ENCODE measurements at regions not wholly inside any gene's neighbourhood (a gene's known extent, or its start where the extent isn't known, plus 50 kb on each side); places are given as distances from the start of the nearest gene placed in this dataset.
A peak's percentile ranks its signal among the peaks of the same experiment; 100 is the strongest.

DNA sequence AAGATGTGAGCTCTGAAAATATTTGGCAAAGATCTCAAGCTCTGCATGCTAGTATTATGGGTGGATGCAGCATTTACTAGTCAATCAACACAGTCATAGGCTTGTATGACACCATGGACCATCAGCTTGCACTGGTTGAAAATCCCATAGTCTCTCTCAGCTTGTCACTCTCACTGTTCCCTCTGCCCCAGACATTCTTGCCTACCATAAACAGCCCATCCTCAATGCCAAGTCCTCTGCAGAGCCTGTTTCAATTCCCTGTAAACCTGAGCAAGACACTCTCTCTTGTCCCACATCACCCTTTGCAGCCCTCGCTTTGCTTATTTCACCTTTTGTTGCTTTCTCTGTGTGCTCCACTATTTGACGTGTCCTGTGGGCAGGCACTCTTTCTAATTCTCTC, 264.6 kb downstream of the ICE1 start:
- no peaks in the 10 kb centered on the region for H3K4me1 ChIP-seq (replicated peaks)

DNA sequence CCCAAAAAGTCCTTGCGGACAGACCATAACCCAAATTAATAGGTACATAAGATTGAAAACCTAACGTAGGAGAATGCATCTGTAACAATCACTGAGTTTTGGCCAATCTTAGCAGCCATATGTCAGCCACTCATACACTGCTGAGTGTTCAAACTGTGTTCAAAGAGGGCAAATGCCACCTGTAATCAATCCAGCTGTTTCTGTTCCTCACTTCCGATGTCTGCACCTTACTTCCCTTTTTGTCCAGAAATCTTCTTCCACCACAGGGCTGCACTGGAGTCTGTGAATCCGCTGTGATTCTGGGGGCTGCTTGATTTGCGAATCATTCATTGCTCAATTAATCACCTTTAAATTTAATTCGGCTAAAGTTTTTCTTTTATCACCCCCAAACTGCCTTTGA, 263.9 kb downstream of the ICE1 start:
- Histone ChIP-seq H3K36me3 (no peaks in the 10 kb centered on the region), H3K4me1 (replicated peaks) (no peaks in the 10 kb centered on the region), H3K27me3 (replicated peaks) (no peaks in the 10 kb centered on the region; the same call in 1 of the 2 replicates), H3K9me3 (replicated peaks) (no peaks in the 10 kb centered on the region), H3K27ac (no peak overlapping the region), H3K4me3 (no peak overlapping the region)
- no peak for DNase-seq (ENCODE audit: low read depth in 1 of 2, low spot score in 2 of 2)

More for the DNA sequence above, 264.6 kb downstream of the ICE1 start:
- Histone ChIP-seq H3K4me3 (no peak overlapping the region), H3K36me3 (no peaks in the 10 kb centered on the region), H3K27ac (no peak overlapping the region), H3K27me3 (replicated peaks) (no peaks in the 10 kb centered on the region; the same call in 1 of the 2 replicates), H3K9me3 (replicated peaks) (no peaks in the 10 kb centered on the region)
- DNase-seq (ENCODE audit: low read depth in 1 of 2, low spot score in 2 of 2): no peak

DNA sequence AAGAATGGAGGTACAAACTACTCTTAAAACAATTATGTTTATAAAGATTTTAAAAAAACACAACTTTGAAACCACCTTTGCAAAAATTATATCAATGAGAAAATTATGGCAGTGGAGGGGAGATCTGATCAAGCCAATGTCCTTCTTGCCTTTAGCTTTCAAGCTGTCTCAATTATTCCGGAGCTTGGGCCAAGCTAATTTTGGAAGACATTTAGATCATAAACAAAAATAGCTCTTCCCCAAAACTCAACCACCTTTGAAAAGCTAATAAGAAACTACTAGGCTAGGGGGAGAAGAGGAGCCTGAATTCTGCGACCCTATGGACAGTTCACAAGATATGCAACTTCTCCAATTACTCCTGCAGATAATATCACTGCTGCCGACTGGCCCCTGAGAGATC, 263.3 kb downstream of the ICE1 start:
- no peak for DNase-seq (ENCODE audit: low read depth in 1 of 2, low spot score in 2 of 2)
- no peak overlapping the region for H3K4me3 ChIP-seq
- H3K27ac ChIP-seq: no peak overlapping the region
- no peaks in the 10 kb centered on the region for H3K36me3 ChIP-seq
- H3K4me1 ChIP-seq (replicated peaks): no peaks in the 10 kb centered on the region
- H3K27me3 ChIP-seq (replicated peaks): no peaks in the 10 kb centered on the region; the same call in 1 of the 2 replicates
- no peaks in the 10 kb centered on the region for H3K9me3 ChIP-seq (replicated peaks)

DNA sequence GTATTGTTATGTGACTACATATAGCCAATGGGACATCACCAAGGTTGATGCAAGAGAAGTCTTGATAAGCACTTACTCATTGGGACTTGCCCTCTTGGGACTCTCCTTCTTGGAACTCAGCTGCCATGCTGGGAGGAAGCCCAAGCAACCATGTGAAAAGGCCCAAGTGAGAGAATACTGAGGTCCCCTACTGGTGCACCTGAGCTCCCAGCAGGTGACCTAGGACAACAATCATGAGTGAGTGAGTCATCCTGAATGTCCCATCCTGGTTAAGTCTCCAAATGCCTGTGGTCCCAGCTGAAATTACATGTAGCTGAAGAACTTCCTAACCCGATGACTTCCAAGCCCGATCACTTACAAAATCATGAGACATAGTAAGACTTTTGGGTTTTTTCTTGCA, 260.7 kb downstream of the ICE1 start:
- H3K27me3 ChIP-seq (replicated peaks): no peaks in the 10 kb centered on the region; the same call in 1 of the 2 replicates
- no peaks in the 10 kb centered on the region for H3K9me3 ChIP-seq (replicated peaks)
- no peaks in the 10 kb centered on the region for H3K36me3 ChIP-seq
- no peaks in the 10 kb centered on the region for H3K4me1 ChIP-seq (replicated peaks)
- no peak overlapping the region for H3K27ac ChIP-seq
- H3K4me3 ChIP-seq: no peak overlapping the region
- DNase-seq (ENCODE audit: low read depth in 1 of 2, low spot score in 2 of 2): no peak

DNA sequence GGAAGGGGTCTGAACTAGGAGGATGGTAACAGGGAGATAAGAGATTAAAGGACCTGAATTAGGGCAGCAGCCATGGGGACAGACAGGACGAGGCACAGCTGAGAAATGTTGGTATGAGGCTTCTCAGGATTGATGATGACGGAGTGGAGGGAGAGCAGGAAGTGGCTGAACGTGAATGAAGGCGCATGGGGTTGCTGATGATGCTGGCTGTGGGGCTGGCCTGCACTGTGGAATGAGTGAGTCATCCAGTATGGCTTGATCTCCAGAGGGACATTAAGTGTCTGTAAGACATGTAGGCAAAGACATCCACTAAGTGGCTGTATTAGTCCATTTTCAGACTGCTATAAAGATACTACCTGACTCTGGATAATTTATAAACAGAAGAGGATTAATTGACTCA, 256.4 kb downstream of the ICE1 start:
- H3K4me1 ChIP-seq (replicated peaks): no peaks in the 10 kb centered on the region
- H3K4me3 ChIP-seq: no peak overlapping the region
- no peaks in the 10 kb centered on the region for H3K9me3 ChIP-seq (replicated peaks)
- H3K27me3 ChIP-seq (replicated peaks): no peaks in the 10 kb centered on the region
- peak in 1 of 2 experiments; percentile 22 for DNase-seq (ENCODE audit: low read depth in 1 of 2, low spot score in 2 of 2)
- H3K36me3 ChIP-seq: no peaks in the 10 kb centered on the region
- no peak overlapping the region for H3K27ac ChIP-seq

DNA sequence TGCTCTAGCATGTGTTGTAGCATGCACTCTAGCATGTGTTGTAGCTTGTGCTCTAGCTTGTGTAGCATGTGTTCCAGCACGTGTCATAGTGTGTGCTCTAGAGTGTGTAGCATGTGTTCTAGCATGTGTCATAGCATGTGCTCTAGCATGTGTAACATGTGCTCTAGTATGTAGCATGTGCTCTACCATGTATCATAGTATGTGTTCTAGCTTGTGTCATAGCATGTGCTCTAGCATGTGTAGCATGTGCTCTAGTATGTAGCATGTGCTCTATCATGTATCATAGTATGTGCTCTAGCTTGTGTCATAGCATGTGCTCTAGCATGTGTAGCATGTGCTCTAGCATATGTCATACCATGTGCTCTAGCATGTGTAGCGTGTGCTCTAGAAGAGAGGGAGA, 255.3 kb downstream of the ICE1 start:
- H3K9me3 ChIP-seq (replicated peaks): no peaks in the 10 kb centered on the region
- no peak overlapping the region for H3K27ac ChIP-seq
- H3K4me3 ChIP-seq: no peak overlapping the region

DNA sequence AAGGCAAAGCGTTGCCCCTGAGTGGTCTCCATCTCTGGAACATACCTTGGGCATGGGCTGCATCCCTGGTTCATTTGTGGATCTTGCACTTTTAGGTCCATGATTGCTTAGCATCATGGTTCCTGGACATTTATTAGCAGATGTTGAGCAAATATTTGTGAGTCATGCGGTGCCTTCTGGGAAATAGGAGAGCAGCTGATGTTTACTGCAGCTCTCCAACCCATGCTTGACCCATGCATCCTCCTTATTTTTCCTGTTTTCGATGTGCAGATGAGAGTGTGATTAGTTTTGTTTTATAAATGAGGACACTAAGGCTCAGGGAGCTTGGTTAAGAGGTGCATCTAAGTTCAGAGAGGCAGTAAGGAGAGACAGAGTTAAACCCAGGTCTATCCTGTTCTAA, 253.7 kb downstream of the ICE1 start:
- no peak for DNase-seq (ENCODE audit: low read depth in 1 of 2, low spot score in 2 of 2)
- no peak overlapping the region for H3K4me3 ChIP-seq
- no peaks in the 10 kb centered on the region for H3K36me3 ChIP-seq
- H3K27me3 ChIP-seq (replicated peaks): no peaks in the 10 kb centered on the region
- no peaks in the 10 kb centered on the region for H3K4me1 ChIP-seq (replicated peaks)
- no peak overlapping the region for H3K27ac ChIP-seq
- no peaks in the 10 kb centered on the region for H3K9me3 ChIP-seq (replicated peaks)

More for the DNA sequence above, 255.3 kb downstream of the ICE1 start:
- DNase-seq (ENCODE audit: low read depth in 1 of 2, low spot score in 2 of 2): no peak
- H3K36me3 ChIP-seq: no peaks in the 10 kb centered on the region
- no peaks in the 10 kb centered on the region for H3K27me3 ChIP-seq (replicated peaks)
- no peaks in the 10 kb centered on the region for H3K4me1 ChIP-seq (replicated peaks)

DNA sequence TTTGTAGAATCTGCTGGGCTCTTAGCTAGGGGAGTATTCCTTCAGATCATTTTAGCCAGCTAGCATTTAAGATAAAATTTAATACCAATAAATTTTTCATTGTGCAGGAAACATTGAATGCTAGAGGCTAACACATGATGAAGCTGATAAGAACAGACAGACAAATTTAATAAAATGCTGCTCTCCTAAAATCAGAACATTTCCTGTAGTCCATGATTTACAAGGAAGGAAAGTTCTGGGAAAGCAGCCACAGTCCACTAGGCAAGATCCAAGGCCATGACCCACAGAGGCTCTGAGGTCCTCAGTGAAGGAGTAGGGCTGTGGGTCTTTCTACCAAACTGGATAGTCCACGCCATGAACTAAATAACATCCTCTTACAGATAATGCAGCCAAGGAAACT, 253.0 kb downstream of the ICE1 start:
- Histone ChIP-seq H3K36me3 (no peaks in the 10 kb centered on the region), H3K9me3 (replicated peaks) (no peaks in the 10 kb centered on the region), H3K27ac (no peak overlapping the region), H3K4me1 (replicated peaks) (no peaks in the 10 kb centered on the region), H3K27me3 (replicated peaks) (no peaks in the 10 kb centered on the region), H3K4me3 (no peak overlapping the region)
- no peak for DNase-seq (ENCODE audit: low read depth in 1 of 2, low spot score in 2 of 2)

DNA sequence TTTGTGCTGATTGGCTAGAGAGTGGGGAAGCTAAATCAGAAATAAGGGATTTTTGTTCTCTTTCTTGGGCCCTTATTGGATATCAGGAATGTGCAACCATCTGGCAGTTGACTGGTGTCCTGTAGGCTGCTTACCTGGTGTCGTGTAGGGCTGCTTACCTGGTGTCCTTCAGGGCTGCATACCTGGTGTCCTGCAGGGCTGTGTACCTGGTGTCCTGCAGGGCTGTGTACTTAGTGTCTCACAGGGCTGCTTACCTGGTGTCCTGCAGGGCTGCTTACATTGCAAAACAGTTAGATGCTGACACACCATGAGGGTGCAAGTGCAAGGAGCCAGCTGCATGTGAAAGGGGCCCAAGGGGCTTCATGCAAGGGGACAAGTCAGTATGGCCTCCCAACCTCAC, 249.3 kb downstream of the ICE1 start:
- no peaks in the 10 kb centered on the region for H3K36me3 ChIP-seq
- DNase-seq (ENCODE audit: low read depth in 1 of 2, low spot score in 2 of 2): no peak
- H3K27ac ChIP-seq: no peak overlapping the region
- no peaks in the 10 kb centered on the region for H3K27me3 ChIP-seq (replicated peaks)
- H3K9me3 ChIP-seq (replicated peaks): no peaks in the 10 kb centered on the region
- no peaks in the 10 kb centered on the region for H3K4me1 ChIP-seq (replicated peaks)
- H3K4me3 ChIP-seq: no peak overlapping the region

DNA sequence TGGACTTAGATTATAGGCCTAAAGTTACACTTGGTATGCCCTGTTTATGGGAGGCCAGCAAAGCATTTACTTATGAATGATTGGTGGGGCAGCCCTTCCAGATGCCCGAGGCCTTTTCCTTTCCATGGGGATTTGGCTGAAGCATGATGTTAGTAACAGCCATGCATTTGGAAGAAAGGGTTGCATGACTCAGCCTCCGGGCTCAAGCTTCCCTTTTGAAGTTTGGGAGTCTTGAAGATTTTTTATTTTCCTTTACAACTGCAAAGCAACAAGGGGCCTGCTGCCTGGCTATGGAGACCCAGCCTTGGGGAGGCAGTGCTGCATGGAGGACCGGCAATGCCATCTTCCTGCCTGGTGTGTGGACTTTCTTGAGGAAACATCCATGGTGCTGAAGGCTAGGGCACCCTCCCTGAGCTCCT, 244.7 kb downstream of the ICE1 start:
- H3K9me3 ChIP-seq (replicated peaks): no peaks in the 10 kb centered on the region
- DNase-seq (ENCODE audit: low read depth in 1 of 2, low spot score in 2 of 2): no peak
- H3K4me3 ChIP-seq: no peak overlapping the region
- H3K4me1 ChIP-seq (replicated peaks): no peaks in the 10 kb centered on the region
- no peaks in the 10 kb centered on the region for H3K27me3 ChIP-seq (replicated peaks)
- H3K36me3 ChIP-seq: no peaks in the 10 kb centered on the region
- H3K27ac ChIP-seq: no peak overlapping the region

DNA sequence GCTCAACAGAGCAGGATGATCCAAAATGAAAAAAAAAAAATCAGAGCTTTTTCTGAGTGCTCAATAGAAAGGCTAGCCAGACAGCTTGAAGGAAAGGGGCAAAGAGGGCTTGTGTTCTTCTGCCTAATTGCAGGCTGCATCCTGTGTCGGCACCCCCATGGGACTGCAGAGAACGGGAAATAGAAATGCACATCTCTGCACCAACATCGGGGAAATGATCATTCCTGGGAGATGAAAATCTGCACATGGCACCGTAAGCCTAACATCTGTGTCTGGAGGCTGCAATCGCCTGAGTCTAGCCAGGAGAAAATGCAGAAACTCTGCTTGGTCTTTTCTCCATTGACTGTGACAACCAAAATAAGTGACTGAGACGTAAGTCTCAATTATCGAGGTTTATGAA, 243.9 kb downstream of the ICE1 start:
- H3K9me3 ChIP-seq (replicated peaks): no peaks in the 10 kb centered on the region
- H3K27me3 ChIP-seq (replicated peaks): no peaks in the 10 kb centered on the region
- no peak overlapping the region for H3K4me3 ChIP-seq
- no peaks in the 10 kb centered on the region for H3K36me3 ChIP-seq
- no peak overlapping the region for H3K27ac ChIP-seq
- no peaks in the 10 kb centered on the region for H3K4me1 ChIP-seq (replicated peaks)
- DNase-seq (ENCODE audit: low read depth in 1 of 2, low spot score in 2 of 2): no peak

DNA sequence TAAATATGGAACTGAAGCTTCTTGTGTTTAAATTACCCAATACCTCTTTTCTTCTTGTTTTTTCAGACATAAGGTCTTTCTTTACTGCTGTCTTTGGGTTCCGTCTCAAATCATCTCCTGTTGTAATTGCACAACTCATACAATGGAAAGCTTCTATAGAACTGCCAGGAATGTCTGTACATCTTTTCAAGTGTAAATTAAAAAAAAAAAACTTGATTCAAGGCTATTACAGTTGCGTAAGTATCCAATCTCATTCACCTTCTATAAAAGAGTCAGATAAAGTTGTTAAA, 243.5 kb downstream of the ICE1 start:
- Histone ChIP-seq H3K27ac (no peak overlapping the region), H3K36me3 (no peaks in the 10 kb centered on the region), H3K27me3 (replicated peaks) (no peaks in the 10 kb centered on the region), H3K9me3 (replicated peaks) (no peaks in the 10 kb centered on the region), H3K4me1 (replicated peaks) (no peaks in the 10 kb centered on the region), H3K4me3 (no peak overlapping the region)
- no peak for DNase-seq (ENCODE audit: low read depth in 1 of 2, low spot score in 2 of 2)

DNA sequence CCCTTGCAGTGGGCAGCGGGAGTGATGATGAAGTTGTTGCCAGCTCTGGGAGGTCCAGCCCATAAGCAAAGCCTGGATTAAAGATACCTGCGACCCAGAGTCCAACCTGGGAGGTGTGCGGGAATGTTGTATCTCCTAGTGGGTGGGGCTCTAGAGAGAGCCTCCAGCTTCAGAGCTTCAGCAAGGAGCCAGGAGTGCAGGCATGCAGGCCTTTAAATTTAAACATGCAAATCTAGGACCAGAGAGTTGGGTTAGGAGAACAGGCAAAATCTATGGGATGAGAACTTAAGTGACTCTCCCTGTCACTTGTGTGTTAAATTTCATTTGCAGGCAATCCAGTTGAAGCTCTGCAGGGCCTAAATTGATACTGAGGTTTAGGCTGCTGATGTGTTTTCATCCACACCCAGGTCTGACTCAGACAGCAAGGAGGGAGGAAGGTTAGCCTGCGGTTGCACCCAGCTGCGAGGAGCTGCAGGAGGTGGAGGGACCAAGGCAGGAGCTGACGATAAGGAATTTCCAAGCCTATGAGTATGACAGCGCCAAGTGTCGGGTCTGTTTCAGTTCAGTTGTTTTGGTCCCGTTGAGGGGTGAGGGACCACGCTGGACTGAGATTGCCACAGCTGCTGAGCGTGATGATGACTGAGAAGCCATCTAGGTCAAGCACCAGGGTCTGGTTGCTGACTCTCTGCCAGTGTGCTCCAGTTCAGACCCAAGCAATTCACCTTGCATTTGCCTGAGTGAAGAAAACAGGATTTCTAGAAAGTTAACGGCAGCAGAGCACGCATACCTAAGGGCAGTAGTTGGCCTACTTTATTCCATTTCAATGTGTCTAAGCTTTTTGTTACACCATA, 243.0 kb downstream of the ICE1 start:
- Histone ChIP-seq H3K27me3 (replicated peaks) (no peaks in the 10 kb centered on the region), H3K27ac (no peak overlapping the region), H3K4me1 (replicated peaks) (no peaks in the 10 kb centered on the region), H3K9me3 (replicated peaks) (no peaks in the 10 kb centered on the region), H3K36me3 (no peaks in the 10 kb centered on the region), H3K4me3 (no peak overlapping the region)
- DNase-seq (ENCODE audit: low read depth in 1 of 2, low spot score in 2 of 2): no peak

DNA sequence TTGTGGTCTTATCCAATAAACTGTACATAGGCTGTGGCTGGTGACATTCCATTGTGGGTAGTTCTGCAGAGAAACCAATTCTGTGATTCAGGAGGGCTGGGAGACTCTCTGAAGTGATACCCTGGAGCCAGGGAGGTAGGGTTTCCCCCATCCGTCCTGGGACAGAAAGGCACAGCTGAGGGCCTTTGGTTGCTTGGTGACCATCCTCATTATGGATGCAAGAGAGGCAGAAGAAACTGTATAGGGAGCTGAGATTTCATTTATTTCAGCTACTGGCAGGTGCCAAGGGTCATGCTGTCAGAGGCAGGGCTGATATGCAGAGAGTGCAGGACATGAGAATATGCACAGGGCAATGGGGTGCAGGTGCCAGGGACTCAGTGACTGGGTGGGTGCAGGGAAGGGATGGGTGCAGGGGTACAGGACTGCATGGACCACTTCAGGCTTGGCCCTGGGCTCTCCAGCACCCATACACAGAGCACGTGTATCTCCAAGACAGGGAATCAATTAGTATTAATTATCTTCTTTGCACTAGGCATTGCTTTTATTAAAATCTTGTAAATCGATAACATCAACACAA, 236.5 kb downstream of the ICE1 start:
- Histone ChIP-seq H3K36me3 (no peaks in the 10 kb centered on the region), H3K9me3 (replicated peaks) (no peaks in the 10 kb centered on the region), H3K4me1 (replicated peaks) (no peaks in the 10 kb centered on the region), H3K27ac (no peak overlapping the region), H3K27me3 (replicated peaks) (no peaks in the 10 kb centered on the region), H3K4me3 (no peak overlapping the region)
- no peak for DNase-seq (ENCODE audit: low read depth in 1 of 2, low spot score in 2 of 2)

DNA sequence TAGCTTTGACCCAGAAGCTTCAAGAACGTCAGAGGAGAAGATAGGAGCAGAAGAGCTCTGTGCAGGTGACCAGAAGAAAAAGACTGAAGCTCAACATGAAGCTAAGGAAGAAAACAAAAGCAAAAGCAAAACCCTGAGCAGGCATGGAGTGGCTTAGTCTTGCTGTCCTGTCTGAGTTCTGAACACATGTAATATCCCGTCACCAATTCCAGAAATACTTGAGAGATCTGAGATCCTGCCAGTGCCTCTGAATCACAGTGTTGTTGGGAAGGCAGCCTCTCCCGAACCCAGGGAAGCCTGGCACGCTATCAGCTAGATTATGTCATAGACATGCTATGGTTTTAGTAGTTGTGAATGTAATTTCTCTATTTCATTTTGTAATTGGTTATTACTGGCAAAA, 235.7 kb downstream of the ICE1 start:
- no peaks in the 10 kb centered on the region for H3K9me3 ChIP-seq (replicated peaks)
- H3K4me3 ChIP-seq: no peak overlapping the region
- no peaks in the 10 kb centered on the region for H3K4me1 ChIP-seq (replicated peaks)
- no peaks in the 10 kb centered on the region for H3K27me3 ChIP-seq (replicated peaks)
- no peaks in the 10 kb centered on the region for H3K36me3 ChIP-seq
- H3K27ac ChIP-seq: no peak overlapping the region
- peak in 1 of 2 experiments; percentile 55 for DNase-seq (ENCODE audit: low read depth in 1 of 2, low spot score in 2 of 2)

All from SJSA1 (cell line).